Activated CD8-positive, alpha-beta memory T cell treated with anti-CD3 and anti-CD28 coated beads, Interleukin-2, amount 50 U/mL, for 48 hours (primary cell): ENCODE measurements at regions not wholly inside any gene's neighbourhood (a gene's known extent, or its start where the extent isn't known, plus 50 kb on each side); places are given as distances from the start of the nearest gene placed in this dataset.
A peak's percentile ranks its signal among the peaks of the same experiment; 100 is the strongest.
"Not testable (repeated sequence)": the region's sequence is repeated elsewhere in the genome, so short reads cannot be mapped to it uniquely, and the experiment has no call there.

Source experiments
- DNase-seq: peaks from one replicate; pipeline ENCODE4 v3.0.0-alpha.2; 2020

- no peak for DNase-seq
Observed at GRCh38 chr12:83886479-83886878, 1026.1 kb downstream of the SLC6A15 start.

DNA sequence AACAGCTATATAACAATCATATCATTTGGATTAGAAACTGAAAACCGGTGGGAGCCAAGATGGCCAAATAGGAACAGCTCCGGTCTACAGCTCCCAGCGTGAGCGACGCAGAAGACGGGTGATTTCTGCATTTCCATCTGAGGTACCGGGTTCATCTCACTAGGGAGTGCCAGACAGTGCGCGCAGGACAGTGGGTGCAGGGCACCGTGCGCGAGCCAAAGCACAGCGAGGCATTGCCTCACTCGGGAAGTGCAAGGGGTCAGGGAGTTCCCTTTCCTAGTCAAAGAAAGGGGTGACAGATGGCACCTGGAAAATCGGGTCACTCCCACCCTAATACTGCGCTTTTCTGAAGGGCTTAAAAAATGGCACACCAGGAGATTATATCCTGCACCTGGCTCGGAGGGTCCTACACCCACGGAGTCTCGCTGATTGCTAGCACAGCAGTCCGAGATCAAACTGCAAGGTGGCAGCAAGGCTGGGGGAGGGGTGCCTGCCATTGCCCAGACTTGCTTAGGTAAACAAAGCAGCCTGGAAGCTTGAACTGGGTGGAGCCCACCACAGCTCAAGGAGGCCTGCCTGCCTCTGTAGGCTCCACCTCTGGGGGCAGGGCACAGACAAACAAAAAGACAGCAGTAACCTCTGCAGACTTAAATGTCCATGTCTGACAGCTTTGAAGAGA, 1041.5 kb downstream of the SLC6A15 start:
- not testable (repeated sequence) for DNase-seq

GRCh38 chr12:83866477-83866876, 1046.1 kb downstream of the SLC6A15 start:
- no peak for DNase-seq

GRCh38 chr12:83865431-83865830, 1047.2 kb downstream of the SLC6A15 start:
- no peak for DNase-seq

- no peak for DNase-seq
Observed at GRCh38 chr12:83864054-83864453, 1048.5 kb downstream of the SLC6A15 start.

GRCh38 chr12:83859021-83859420, 1053.6 kb downstream of the SLC6A15 start:
- no peak for DNase-seq

DNA sequence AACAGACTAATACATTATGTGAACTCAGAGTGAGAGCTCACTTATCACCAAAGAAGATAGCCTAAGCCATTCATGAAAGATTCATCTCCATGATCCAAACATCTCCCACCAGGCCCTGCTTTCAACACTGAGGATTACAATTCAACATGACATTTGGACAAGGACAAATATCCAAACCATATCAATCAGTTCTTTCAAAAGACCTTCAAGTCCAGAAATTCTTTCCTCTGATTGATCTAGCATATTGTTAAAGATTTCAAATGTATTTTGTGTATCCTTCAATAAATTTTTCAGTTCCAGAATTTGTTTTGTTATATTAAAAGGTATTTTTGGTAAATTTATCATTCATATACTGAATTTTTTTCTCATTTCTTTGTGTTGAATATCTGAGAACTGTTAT, 1055.8 kb downstream of the SLC6A15 start:
- DNase-seq: no peak

GRCh38 chr12:83850531-83850930, 1062.1 kb downstream of the SLC6A15 start:
- DNase-seq: no peak

- DNase-seq: no peak
Observed at GRCh38 chr12:83848702-83849101, 1063.9 kb downstream of the SLC6A15 start.

DNA sequence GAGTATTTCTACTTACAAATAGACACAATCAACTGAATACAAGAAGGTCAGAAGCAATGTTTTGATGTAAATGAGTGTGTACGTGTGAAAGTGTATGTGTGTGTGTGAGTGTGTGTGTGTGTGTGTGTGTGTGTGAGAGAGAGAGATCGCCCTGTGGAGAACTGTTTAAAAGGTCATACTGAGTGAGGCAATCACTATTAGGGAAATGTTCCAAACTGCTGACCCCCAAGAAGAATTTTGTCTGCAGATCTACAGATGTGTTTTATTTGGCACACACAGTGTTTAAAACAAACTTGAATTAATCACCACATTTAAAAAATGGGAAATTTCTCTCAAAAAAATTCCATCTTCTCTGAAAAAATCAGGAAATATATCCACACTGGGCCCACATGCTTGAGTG, 1069.1 kb downstream of the SLC6A15 start:
- DNase-seq: no peak

DNA sequence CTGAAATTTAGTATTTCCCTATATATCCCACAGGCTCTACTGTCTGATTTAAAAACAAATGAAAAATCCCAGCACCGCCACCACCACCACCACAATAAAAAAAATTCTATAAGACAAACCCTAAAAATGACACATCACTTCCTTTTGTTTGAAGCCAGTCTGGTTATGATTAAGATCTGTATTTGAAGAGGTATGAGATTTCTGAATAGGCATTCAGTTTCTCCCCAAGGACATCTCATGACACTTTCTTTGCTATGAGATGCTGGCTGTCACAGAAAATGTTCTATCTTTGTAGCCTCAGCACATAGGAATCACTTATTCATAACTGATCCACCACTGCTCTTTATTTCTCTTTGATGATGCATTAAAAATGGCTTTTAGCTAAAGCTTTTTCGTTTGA, 1071.0 kb downstream of the SLC6A15 start:
- DNase-seq: no peak

GRCh38 chr12:83827860-83828259, 1084.7 kb downstream of the SLC6A15 start:
- DNase-seq: no peak

GRCh38 chr12:83827193-83827592, 1085.4 kb downstream of the SLC6A15 start:
- no peak for DNase-seq

- peak; percentile 54 for DNase-seq
Observed at GRCh38 chr12:83826112-83826511, 1086.5 kb downstream of the SLC6A15 start.

DNA sequence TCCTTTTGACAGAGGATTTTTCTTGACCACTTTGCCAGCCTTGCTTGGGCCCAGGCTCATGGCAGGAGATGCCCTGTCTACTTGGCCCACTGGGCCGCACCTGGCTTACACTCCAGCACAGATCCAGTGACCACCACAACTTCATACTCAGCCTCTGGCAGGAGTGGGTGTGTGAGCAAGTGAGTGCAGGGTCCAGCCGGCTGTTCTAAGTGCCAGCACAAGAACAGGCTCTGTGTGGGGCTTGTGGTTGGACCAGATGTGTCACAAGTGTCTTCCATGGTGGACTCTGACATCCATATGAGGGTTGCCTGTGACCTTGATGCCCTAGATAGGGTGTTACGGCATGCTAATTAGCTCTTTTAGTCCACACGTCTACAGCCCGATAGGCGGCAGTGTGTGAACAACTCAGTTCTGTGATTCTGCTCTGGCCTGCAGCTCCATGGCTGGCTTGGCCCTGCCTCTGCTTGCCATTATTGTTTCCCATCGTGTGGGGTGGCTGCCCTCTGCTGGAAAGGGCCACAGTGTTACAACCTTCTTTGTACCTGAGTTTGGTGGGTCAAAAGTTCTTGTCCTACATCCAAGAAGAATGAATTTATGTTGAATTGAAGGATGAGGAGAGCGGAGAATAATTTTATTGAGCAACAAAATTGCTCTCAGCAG, 1089.1 kb downstream of the SLC6A15 start:
- DNase-seq: peak; percentile 51

DNA sequence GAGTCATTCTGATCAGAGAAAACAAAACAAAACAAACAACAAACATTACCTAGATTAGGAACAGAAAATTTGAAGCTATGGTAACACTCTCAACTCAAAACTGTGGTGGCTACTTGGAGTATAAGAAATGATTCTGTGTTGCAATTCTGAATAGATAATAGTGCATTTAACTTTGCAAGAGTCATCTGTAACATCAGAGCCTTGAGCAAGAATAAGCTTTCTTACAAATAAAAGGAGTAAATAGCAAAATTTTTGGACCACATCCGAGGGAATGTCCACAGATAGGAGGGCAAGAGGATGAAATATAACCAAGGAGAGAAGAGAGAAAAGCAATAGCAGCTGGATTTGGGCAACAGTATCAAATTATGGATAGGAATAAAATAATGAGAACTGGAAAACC, 1090.6 kb downstream of the SLC6A15 start:
- DNase-seq: no peak

DNA sequence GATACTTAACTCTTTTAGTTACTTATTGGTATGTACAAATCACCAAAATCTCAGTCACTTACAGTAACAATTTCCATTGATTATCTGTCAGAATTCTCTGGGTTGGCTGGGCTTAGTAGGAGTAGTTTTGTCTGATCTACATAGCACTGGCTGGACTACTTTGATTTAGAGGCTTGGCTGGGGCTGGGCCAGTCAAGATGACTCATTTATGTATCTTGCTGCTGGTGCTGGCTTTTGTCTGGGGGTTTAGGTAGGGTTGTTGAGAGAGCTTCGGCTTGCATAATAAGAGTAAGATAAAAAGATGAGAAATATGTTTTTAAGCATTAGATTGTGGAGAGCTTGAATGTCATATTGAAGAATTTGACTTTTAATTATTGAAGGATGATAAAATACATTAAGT, 1093.7 kb downstream of the SLC6A15 start:
- no peak for DNase-seq

DNA sequence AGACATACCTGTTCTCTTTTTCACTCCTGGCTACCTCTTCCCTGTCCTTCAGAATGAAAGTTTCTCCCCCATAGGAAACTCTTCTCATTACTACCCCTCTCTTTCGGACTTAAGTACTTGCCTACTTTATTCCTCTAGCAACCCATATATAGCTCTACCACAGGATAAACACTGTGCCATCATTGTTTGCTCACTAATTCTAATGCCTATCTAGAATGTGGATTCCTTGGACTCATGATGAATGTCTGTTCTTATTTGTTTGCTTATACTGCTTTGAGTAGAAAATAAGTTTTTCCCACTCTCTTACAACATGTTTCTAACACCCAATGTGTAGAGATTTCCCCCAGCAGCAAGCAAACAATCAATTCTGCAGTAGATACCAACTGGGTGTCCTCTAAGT, 1094.9 kb downstream of the SLC6A15 start:
- DNase-seq: no peak

DNA sequence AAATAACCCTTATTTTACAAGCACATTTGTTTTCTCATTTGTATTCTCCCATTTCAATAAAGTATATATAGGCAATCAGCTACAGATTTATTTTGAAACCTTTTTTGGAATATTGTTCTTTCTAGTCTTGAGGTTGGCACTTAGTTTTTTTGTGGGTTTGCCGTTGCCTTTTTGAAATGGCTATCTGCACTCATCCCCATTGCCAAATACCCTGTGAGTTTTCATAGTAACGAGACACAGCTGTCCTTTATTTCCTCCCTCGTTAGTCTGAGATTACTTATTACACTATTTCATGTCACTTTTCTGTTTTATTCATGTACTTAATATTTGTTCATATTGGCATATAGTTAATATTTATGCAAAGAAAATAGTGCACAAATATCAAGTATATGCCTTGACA, 1104.0 kb downstream of the SLC6A15 start:
- no peak for DNase-seq

DNA sequence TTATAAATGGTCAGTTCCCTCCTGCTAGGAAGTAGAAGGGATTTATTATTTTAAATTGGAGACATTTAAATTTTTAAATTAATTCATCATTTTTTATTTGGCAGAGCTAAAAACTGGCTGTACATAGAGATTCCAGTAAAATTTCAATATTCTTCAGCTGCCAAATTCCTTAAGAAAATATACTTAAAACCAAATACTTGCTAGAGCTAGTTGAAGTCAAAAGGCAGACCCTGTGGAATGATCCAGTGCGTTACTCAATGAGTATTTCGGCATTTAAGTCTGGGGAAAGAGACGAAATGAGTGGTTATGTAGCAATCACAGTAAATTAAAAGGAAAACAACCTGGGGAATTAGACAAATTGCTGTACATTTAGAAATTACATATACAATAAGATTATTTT, 1104.7 kb downstream of the SLC6A15 start:
- DNase-seq: no peak

- DNase-seq: no peak
Observed at GRCh38 chr12:83805873-83806272, 1106.7 kb downstream of the SLC6A15 start.

DNA sequence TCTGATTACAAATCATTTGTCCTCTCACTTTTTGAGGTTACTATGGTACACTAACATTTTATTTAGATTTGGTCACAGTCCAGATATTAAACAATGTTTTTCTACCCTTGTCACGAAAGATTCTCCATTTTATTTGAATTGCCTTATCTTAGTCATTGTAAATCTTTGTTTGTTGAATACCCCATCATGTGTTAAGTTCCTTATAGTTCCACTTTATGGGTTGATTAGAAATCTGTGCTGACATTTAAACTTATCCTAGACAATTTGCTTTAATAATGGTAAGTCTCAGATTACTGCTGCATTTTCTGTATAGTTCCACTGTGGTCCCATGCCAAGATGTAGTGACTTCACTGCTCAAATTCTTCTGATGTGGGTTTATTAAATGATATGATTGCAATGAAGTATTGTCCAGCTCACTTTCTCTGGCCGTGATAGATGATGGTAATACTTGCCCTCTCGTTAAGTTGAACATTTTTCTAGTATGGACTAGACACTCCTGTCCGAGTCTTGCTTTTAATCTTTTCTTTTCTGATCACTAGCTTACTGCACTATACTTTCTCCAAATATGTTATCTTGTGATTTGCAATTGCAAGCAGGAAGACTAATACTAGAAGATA, 1107.3 kb downstream of the SLC6A15 start:
- no peak for DNase-seq

GRCh38 chr12:83801972-83802371, 1110.6 kb downstream of the SLC6A15 start:
- DNase-seq: no peak

GRCh38 chr12:83800022-83800421, 1112.6 kb downstream of the SLC6A15 start:
- no peak for DNase-seq
